Mucosa of stomach (tissue), 1 donor: ENCODE measurements at regions not wholly inside any gene's neighbourhood (a gene's known extent, or its start where the extent isn't known, plus 50 kb on each side); places are given as distances from the start of the nearest gene placed in this dataset.

ENCODE experiments used
- H3K27me3 ChIP-seq: one replicate; pipeline ENCODE4 v1.7.0; 2013; ENCODE audit warnings: mild to moderate bottlenecking, low read length; ENCODE audit not compliant: control insufficient read depth, insufficient read depth
- H3K36me3 ChIP-seq: one replicate; pipeline ENCODE4 v1.7.0; 2013; ENCODE audit warnings: low read length; ENCODE audit not compliant: control insufficient read depth, insufficient read depth
- H3K4me1 ChIP-seq: one replicate; pipeline ENCODE4 v1.7.0; 2013; ENCODE audit warnings: mild to moderate bottlenecking, low read length; ENCODE audit not compliant: control insufficient read depth, insufficient read depth
- H3K4me3 ChIP-seq: one replicate; pipeline ENCODE4 v1.7.0; 2013; ENCODE audit warnings: low read length
- H3K9ac ChIP-seq: one replicate; pipeline ENCODE4 v1.7.0; 2013; ENCODE audit warnings: mild to moderate bottlenecking, low read length, moderate library complexity
- H3K9me3 ChIP-seq: one replicate; pipeline ENCODE4 v1.7.0; 2013; ENCODE audit warnings: mild to moderate bottlenecking, low read length, moderate library complexity; ENCODE audit not compliant: control insufficient read depth
- donor health status: Pancreatic carcinoma.

DNA sequence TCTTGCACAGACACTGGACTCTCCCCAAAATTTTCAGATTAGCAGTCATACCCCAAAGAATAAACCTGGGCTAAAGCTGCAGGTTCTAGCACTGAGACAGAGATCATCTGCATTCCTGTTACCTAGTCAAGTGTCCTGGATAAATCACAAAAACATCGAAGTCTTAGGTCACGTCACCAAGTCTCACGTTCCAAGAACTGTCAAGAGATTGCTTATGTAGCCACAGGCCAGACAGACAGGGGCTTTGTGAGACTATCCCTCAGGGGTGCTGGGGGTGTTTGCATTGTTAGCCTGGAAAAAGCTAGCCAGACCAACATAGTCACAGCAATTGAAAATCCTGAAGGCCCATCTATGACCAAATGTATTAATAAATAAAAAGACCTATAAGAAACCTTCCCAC is 243.1 kb upstream of the PREP start:
- no peaks in the 10 kb centered on the region for H3K4me1 ChIP-seq
- H3K9ac ChIP-seq, result no peak overlapping the region
- no peaks in the 10 kb centered on the region for H3K9me3 ChIP-seq
- H3K36me3 ChIP-seq, result no peaks in the 10 kb centered on the region
- no peaks in the 10 kb centered on the region for H3K27me3 ChIP-seq
- no peak overlapping the region for H3K4me3 ChIP-seq

DNA sequence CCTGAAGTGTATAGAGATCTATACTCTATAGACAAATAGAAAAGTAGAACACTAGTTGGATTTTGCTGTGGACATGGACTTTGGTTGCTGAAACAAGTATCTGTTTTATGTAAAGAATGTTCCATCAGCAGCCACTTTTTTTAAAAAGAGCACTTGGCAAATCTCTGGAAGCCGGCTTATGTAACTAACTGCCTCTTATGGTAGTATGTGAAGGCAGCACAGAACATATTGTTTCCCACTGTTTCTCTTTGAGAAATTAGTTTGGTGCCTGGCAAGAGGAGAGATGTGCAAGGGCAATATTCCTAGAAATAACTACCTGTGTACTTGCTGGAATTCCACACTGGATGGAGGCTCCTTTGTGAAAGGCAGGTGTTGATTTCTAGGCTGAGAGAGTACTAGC is 242.3 kb upstream of the PREP start:
- Histone ChIP-seq H3K4me1 (no peaks in the 10 kb centered on the region), H3K27me3 (no peaks in the 10 kb centered on the region), H3K36me3 (no peaks in the 10 kb centered on the region), H3K9ac (no peak overlapping the region), H3K9me3 (no peaks in the 10 kb centered on the region), H3K4me3 (no peak overlapping the region)

DNA sequence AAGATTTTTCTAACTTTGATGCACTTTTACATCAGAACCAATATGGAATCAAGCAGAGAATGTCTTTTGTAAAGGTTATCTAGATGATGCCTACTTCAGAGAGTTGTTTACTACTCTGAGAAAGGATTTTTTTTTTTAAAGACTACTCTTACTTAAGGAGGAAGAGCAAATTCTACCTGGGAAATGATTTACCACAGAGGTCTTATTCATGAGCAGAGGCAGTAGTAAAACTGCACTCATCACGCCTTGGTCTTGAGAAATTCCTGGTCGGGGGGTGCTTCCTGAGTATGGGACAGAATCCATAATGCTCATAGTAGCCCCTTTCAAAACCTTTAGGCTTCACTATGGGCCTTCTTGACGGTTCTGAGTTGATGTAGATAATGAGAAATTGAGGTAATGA is 241.8 kb upstream of the PREP start:
- H3K9ac ChIP-seq, result no peak overlapping the region
- no peaks in the 10 kb centered on the region for H3K4me1 ChIP-seq
- no peaks in the 10 kb centered on the region for H3K9me3 ChIP-seq
- H3K27me3 ChIP-seq, result no peaks in the 10 kb centered on the region
- H3K36me3 ChIP-seq, result no peaks in the 10 kb centered on the region
- no peak overlapping the region for H3K4me3 ChIP-seq

DNA sequence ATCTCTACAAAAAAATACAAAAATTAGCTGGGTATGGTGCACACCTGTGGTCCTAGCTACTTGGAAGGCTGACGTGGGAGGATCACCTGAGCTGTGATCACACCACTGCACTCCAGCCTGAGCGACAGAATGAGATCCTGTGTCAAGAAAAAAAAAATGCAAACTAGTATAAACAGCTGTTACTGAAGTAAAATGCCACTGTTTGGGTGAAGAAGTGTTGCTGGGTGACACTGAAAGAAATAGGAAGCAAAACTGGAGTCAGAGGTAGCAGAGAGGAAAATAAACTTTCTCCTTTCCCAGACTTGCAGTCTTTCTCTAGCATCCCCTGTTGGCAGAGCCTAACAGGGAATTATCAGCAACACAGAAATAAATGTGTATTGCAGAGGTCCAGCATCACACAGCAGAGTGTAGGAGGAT is 241.2 kb upstream of the PREP start:
- Histone ChIP-seq H3K4me1 (no peaks in the 10 kb centered on the region), H3K9ac (no peak overlapping the region), H3K4me3 (no peak overlapping the region), H3K9me3 (no peaks in the 10 kb centered on the region), H3K27me3 (no peaks in the 10 kb centered on the region), H3K36me3 (no peaks in the 10 kb centered on the region)

DNA sequence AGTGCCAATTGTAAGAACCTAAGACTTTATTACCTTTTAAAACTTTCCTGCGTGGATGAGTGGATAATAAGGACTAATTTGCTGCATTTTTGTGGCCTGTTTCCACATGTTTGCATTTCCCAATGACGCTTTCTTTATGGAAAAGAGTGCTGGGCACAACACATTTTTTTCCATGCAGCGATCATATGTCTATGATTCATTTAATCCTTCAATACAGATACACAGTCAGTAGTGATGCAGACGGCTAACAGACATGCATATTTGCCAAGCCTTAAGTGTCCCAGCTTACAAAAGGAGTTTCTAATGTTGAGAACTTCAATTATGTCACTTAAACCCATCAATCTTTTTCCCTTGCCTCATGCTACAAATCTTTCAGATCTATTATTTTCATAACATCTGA is 239.8 kb upstream of the PREP start:
- Histone ChIP-seq H3K4me3 (no peak overlapping the region), H3K9me3 (no peaks in the 10 kb centered on the region), H3K9ac (no peak overlapping the region), H3K4me1 (no peaks in the 10 kb centered on the region), H3K36me3 (no peaks in the 10 kb centered on the region), H3K27me3 (no peaks in the 10 kb centered on the region)

DNA sequence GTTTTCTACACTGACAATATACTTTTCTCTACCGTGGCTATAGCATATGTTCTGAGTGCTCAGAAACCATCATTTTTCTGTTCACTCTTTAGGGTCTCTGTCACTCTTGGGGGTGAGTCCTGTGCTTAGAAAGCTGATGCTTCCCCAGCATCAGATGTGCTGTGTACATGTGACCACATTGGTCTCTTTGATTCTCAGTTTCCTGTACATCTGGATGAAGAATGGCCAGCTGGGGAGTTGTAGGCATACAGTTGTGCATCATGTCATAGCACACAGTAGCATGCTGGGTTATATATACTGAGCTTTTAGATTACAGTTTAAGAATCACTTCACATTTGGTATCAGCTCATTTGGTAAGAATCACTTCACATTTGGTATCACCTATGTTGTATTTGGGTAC is 238.6 kb upstream of the PREP start:
- Histone ChIP-seq H3K36me3 (no peaks in the 10 kb centered on the region), H3K4me3 (no peak overlapping the region), H3K9ac (no peak overlapping the region), H3K9me3 (no peaks in the 10 kb centered on the region), H3K27me3 (no peaks in the 10 kb centered on the region), H3K4me1 (no peaks in the 10 kb centered on the region)

DNA sequence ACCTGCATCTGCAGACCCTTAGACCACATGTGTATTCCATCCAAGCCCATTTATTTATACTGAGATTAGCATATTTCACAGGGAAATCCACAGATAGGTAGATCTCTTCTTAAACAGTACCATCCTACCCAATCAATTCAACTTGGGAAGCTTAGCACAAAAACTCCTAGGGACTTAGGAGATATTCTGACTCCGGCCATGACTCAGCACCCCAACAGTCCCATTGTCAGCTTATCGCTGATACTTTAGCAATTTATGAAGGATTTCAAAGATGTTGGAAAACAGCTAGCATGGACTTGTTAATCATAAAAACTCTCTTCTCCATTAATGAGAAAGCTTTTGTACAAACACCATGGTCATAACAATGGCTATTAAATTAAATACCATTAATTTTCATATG is 236.2 kb upstream of the PREP start:
- Histone ChIP-seq H3K27me3 (no peaks in the 10 kb centered on the region), H3K4me3 (no peak overlapping the region), H3K9ac (no peak overlapping the region), H3K9me3 (no peaks in the 10 kb centered on the region), H3K36me3 (no peaks in the 10 kb centered on the region), H3K4me1 (no peaks in the 10 kb centered on the region)

DNA sequence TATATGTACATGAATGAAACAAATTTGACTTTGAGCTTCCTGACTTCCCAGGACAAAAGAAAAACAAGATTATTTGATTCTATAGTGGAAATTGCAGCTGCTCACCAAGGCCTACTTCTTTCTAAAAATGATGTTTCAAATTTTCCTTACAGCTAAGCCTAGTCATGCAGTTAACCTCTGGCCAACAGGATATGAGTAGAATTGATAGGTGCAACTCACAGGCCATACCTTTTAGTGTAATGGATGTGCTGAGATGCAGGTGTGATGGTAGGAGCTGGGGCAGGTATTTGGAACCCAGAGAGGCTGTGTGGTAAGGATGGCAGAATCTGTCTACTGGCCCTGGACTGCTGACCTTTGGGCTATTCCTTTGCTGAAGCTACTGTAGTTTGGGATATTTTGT is 230.9 kb upstream of the PREP start:
- no peaks in the 10 kb centered on the region for H3K27me3 ChIP-seq
- H3K4me3 ChIP-seq, result no peak overlapping the region
- no peak overlapping the region for H3K9ac ChIP-seq
- no peaks in the 10 kb centered on the region for H3K36me3 ChIP-seq
- H3K4me1 ChIP-seq, result no peaks in the 10 kb centered on the region
- no peaks in the 10 kb centered on the region for H3K9me3 ChIP-seq

DNA sequence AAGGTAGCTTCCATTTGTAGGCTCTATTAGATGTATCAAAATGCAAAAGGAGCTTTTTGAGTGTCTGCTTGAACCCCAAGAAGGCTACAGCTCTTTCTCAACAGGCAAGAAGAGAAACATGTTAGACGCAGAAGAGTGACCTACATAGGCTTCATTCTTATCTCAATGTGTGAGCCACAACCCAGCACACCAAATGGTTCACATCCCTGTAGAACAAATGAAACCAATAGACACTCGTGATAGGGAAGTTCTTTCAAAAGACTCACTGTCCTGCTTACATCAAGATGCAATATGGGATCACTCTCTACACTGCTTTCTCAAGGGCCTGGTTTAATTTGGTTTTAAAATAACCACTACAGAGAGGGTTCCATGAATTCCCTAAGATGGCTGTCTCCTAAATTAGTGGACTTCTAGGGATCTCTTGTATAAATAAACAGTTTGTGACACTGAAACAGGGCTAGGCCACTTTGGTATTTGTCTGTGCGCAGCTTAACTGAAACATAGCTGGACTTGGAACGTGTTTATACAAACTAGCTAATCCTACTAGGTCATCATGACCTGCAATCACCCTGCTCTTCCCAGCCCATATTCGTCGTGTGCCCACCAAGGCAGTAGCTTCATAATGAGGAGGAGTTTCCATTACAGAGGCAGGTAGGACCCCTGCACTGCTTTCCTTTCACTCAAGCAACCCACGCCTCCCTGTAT is 225.4 kb upstream of the PREP start:
- H3K4me3 ChIP-seq, result no peak overlapping the region
- no peaks in the 10 kb centered on the region for H3K36me3 ChIP-seq
- no peaks in the 10 kb centered on the region for H3K4me1 ChIP-seq
- no peaks in the 10 kb centered on the region for H3K9me3 ChIP-seq
- H3K27me3 ChIP-seq, result no peaks in the 10 kb centered on the region
- H3K9ac ChIP-seq, result no peak overlapping the region

DNA sequence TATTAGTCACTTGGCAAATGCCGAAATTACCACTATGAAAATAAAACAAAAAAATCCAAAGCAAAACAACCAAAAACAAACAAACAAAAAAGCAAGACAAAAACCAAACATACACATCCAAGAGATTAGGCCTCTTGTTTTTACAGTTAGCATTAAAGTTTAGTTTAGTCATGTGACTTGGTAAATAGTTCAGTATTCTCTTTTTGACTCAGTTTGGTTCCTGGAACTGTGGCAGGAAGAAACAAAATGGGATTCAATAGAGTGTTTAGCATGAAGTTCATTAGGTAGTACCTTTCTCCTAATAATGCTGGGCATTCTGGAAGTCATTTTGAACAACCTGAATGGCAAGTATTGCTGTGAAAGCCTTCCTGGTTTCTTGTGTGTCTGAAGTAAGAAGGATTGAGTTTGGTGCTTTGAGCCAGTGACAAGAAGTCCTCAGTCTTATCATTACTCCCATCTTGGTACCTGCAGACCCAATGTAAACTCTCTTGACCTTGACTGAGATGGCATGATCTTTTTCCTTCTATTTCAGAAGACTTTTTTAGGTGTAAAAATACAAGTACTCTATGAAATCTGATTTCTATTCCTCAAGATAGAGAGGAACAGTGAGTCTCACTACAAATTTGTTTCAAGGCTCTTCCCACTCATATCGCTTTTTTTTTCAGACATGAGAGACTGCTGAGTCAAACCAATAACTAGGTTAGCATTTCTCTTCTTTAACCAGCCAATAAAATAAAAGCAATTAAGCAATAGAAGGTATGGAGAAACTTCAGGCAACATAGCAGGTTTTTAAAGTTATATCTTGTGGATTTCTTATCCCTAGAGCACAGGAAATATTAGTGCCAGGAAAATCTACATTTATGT is 223.6 kb upstream of the PREP start:
- H3K4me1 ChIP-seq, result no peaks in the 10 kb centered on the region
- H3K36me3 ChIP-seq, result no peaks in the 10 kb centered on the region
- no peaks in the 10 kb centered on the region for H3K27me3 ChIP-seq
- H3K9me3 ChIP-seq, result no peaks in the 10 kb centered on the region
- H3K9ac ChIP-seq, result no peak overlapping the region
- no peak overlapping the region for H3K4me3 ChIP-seq

DNA sequence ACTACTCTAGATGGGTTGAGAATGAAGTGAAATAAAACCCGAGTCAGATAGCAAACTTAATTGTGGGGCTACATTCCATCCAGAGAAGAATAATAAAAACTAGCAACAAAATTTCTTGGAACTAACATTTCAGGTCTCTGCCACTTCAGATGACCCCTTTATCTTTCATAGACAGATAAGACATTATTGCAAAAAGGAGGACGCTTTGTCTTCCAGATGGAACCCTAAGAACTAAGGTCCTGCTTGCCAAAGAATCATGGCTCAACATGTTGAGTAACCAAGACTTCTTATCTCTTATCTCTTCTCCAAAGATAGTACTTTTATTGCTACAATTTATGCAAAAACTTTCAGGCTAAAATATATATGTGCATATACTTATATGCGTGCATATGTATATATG is 221.1 kb upstream of the PREP start:
- no peak overlapping the region for H3K4me3 ChIP-seq
- H3K9ac ChIP-seq, result no peak overlapping the region
- H3K4me1 ChIP-seq, result no peaks in the 10 kb centered on the region
- no peaks in the 10 kb centered on the region for H3K36me3 ChIP-seq
- H3K27me3 ChIP-seq, result no peaks in the 10 kb centered on the region
- no peaks in the 10 kb centered on the region for H3K9me3 ChIP-seq

DNA sequence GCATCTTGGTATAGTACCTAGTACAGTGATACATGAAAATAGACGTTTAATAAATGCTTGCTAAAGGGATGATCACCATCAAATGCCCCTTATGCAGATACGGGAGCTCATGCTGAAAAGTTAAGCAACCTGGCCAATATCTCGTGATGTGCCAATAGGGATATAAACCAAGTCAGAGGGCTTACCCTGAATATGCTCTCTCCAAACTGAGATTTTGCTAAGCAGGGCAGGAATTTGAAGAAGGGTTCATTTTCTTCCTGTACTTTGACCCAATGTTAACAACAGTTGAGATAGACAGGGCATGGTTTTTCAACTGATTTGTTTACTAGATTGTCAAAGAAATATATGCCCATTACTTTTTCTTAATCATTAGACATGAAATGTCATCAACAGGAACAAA is 219.3 kb upstream of the PREP start:
- Histone ChIP-seq H3K4me3 (no peak overlapping the region), H3K9me3 (no peaks in the 10 kb centered on the region), H3K27me3 (no peaks in the 10 kb centered on the region), H3K4me1 (no peaks in the 10 kb centered on the region), H3K9ac (no peak overlapping the region), H3K36me3 (no peaks in the 10 kb centered on the region)
